MCF 10A (cell line): ENCODE measurements at regions not wholly inside any gene's neighbourhood (a gene's known extent, or its start where the extent isn't known, plus 50 kb on each side); places are given as distances from the start of the nearest gene placed in this dataset.

ENCODE experiments used
- BruUV-seq: library from RNA; stranded (reverse); fragments of 400-500 nt; replicated peaks from 2 replicates; lab custom pipeline; 2021; lab: Mats Ljungman, UMichigan
- CTCF ChIA-PET: fragments of 300-600 bp; sonication (Branson Sonifier 250); formaldehyde crosslinking; extraction: SDS; loops from one replicate; lab custom pipeline; 2021; ENCODE audit warnings: antibody characterized with exemption, inconsistent platforms; lab: Yijun Ruan, JAX
- POLR2A ChIA-PET: fragments of 300-600, 350-650 bp; sonication (Branson Sonifier 250); formaldehyde crosslinking; extraction: SDS; loops from one replicate; lab custom pipeline; 2020; ENCODE audit warnings: antibody characterized with exemption, inconsistent platforms; lab: Yijun Ruan, JAX
- DNase-seq: peaks from one replicate; pipeline ENCODE4 v3.0.0-alpha.2; 2018; ENCODE audit not compliant: unreplicated experiment
- H3K27ac Mint-ChIP-seq: one replicate; pipeline ENCODE4 v1.8.0; 2022; ENCODE audit warnings: mild to moderate bottlenecking, low read depth, mixed read lengths; ENCODE audit not compliant: unreplicated experiment
- H3K27me3 Mint-ChIP-seq: one replicate; pipeline ENCODE4 v1.8.0; 2022; ENCODE audit warnings: mixed read lengths; ENCODE audit not compliant: insufficient read depth, unreplicated experiment
- H3K36me3 Mint-ChIP-seq: one replicate; pipeline ENCODE4 v1.8.0; 2022; ENCODE audit warnings: mild to moderate bottlenecking, moderate library complexity, mixed read lengths; ENCODE audit not compliant: insufficient read depth, unreplicated experiment
- H3K4me1 Mint-ChIP-seq: one replicate; pipeline ENCODE4 v1.8.0; 2022; ENCODE audit warnings: mixed read lengths; ENCODE audit not compliant: insufficient read depth, unreplicated experiment
- H3K4me3 Mint-ChIP-seq: one replicate; pipeline ENCODE4 v1.8.0; 2022; ENCODE audit warnings: mild to moderate bottlenecking, moderate library complexity, mixed read lengths; ENCODE audit not compliant: unreplicated experiment
- H3K9me3 Mint-ChIP-seq: one replicate; pipeline ENCODE4 v1.8.0; 2022; ENCODE audit warnings: mixed read lengths; ENCODE audit not compliant: unreplicated experiment
- intact Hi-C: fragments of 100-400 bp; cut with micrococcal nuclease; formaldehyde crosslinking; loops from 2 replicates; pipeline ENCODE4 v1.14.1; 2022
- TF ChIP-seq, protein P1 (sequence below): fragments of 200-600 bp; IDR thresholded peaks from one replicate; pipeline ENCODE4 v1.8.0; 2022; ENCODE audit warnings: antibody characterized with exemption, mild to moderate bottlenecking; ENCODE audit not compliant: unreplicated experiment

GRCh38 chr4:38611676-38612075 is 52.3 kb upstream of the KLF3 start:
- POLR2A ChIA-PET, result interaction anchor here (0.6 to 1.8 kb wide), 3 partner anchors 51 to 429 kb away, joined by 3 to 5 read pairs (median 4); no protein-coding TSS in a partner anchor
- Mint-ChIP-seq H3K36me3 (no peaks in the 10 kb centered on the region), H3K9me3 (no peaks in the 10 kb centered on the region), H3K4me1 (peaks cover 12% of the 10 kb centered on the region), H3K27ac (no peak overlapping the region), H3K4me3 (no peak overlapping the region), H3K27me3 (no peaks in the 10 kb centered on the region)
- TF ChIP-seq, protein P1, sequence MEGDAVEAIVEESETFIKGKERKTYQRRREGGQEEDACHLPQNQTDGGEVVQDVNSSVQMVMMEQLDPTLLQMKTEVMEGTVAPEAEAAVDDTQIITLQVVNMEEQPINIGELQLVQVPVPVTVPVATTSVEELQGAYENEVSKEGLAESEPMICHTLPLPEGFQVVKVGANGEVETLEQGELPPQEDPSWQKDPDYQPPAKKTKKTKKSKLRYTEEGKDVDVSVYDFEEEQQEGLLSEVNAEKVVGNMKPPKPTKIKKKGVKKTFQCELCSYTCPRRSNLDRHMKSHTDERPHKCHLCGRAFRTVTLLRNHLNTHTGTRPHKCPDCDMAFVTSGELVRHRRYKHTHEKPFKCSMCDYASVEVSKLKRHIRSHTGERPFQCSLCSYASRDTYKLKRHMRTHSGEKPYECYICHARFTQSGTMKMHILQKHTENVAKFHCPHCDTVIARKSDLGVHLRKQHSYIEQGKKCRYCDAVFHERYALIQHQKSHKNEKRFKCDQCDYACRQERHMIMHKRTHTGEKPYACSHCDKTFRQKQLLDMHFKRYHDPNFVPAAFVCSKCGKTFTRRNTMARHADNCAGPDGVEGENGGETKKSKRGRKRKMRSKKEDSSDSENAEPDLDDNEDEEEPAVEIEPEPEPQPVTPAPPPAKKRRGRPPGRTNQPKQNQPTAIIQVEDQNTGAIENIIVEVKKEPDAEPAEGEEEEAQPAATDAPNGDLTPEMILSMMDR, result no peak
- BruUV-seq, result no TSS peak
- CTCF ChIA-PET, result interaction anchor here (0.6 kb wide), 1 partner anchor 432 kb away, joined by 3 read pairs; no protein-coding TSS in a partner anchor
- no peak for DNase-seq
- intact Hi-C loops, result no loop called here

DNA sequence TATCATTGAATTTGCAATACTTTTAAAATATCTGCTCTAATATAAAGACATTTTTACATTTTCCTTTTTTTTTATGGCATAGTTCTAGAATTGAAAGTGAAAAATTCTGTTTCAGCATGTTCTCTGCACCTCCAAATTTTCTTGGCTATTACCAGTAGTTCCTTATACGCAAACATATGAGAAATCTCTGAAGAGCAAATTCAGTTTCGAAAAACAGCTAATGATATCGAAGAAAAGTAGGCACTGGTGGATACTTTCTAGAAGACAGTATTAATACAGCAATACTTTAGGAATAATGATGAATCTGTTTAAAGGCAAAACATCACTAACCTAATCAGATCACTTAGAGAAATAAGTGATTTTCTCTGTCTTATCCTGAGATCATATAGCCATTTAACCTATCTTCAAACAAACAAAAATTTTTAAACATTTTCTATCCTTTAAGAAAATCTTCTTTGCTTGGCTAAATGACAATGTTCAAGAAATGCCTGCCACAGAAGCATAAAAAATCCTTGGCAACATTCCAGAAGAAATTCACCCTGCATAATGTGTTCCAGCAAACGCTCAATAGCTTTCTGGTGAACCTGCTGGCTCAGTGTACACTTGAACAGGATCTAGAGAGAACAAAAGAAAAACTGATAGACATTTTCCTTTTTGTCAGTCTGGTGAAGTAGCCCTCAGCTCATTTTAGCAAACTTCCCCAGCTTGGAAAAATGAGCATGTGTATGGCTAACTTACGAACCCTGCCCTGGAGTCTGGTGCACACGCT is 51.2 kb upstream of the KLF3 start:
- no peaks in the 10 kb centered on the region for H3K36me3 Mint-ChIP-seq
- TF ChIP-seq, protein P1, result no peak
- DNase-seq, result peak; percentile 24
- H3K27ac Mint-ChIP-seq, result no peak overlapping the region
- CTCF ChIA-PET, result interaction anchor here (0.9 to 1.2 kb wide), 2 partner anchors 62 to 248 kb away, joined by 4 to 5 read pairs; no protein-coding TSS in a partner anchor
- intact Hi-C loops, result no loop called here
- H3K9me3 Mint-ChIP-seq, result no peaks in the 10 kb centered on the region
- H3K4me1 Mint-ChIP-seq, result peaks cover 21% of the 10 kb centered on the region
- POLR2A ChIA-PET, result interaction anchor here (0.8 to 2.6 kb wide), 4 partner anchors 50 to 298 kb away, joined by 3 to 7 read pairs (median 4); no protein-coding TSS in a partner anchor
- H3K4me3 Mint-ChIP-seq, result no peak overlapping the region
- no TSS peak for BruUV-seq
- no peaks in the 10 kb centered on the region for H3K27me3 Mint-ChIP-seq
